ENCODE measurements at regions not wholly inside any gene's neighbourhood (a gene's known extent, or its start where the extent isn't known, plus 50 kb on each side); places are given as distances from the start of the nearest gene placed in this dataset.

DNA sequence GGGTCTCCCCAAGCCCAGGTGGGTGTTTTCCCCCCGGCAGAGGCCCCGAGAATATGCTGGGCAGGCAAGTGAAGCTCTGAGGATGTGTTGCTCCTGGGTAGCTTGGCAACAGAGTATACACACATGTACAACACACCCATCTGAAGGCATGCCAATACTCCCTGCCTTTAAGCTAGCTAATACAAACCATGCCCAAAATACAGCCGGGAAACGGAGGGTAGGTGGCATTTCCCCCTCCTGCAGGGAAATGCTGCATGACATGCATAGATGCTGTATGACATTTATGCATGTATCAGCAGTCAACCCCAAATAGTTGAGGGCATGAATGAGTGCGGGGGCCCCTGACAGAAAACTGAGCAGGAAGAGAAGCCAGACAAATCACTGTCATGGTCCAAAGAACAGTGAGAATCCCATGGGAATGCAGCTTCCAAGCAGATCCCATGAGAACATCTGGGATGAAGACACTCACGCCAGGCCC, 614.1 kb downstream of the EBF1 start:
- DNase-seq (ENCODE audit: low read depth in 4 of 4, low spot score in 3 of 4), result no peak

DNA sequence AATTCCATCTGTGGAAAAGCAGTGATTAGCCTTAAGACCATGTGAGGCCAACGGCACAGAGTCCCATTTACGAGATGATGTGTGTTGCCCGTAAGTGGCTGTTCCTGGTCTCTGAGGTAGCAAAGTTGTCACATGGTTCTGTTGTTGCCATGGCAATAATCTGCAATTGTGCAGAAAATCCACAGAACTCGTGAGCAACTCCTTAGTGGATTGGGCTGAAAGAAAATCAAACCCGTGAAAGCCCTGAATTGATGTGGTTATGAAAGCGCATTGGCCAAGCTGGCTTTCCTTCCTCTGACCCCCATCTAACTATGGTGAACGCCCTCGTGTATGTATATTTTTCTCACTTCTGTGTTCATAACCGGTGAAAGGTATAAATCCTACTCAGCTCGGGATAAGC, 614.7 kb downstream of the EBF1 start:
- no peak for DNase-seq (ENCODE audit: low read depth in 4 of 4, low spot score in 3 of 4)

DNA sequence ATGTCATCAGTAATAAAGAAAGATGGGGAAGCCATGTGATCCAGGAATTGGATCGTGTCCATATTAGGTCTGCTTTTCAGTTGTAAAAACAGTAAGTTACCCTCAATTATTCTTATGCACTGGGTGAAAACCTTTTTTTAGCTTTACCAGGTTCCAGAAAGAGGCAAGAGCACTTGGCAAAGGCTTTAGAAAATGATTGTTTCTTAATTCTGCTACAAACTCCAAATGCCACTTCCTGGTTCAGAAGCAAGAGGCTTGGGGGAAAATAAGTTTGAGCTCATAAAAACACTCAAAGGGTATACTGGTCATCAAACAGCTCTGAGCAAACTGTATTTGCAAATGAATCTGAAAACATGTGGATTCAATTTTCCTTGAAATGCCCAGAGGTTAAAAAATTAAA, 615.6 kb downstream of the EBF1 start:
- DNase-seq (ENCODE audit: low read depth in 4 of 4, low spot score in 3 of 4), result no peak

DNA sequence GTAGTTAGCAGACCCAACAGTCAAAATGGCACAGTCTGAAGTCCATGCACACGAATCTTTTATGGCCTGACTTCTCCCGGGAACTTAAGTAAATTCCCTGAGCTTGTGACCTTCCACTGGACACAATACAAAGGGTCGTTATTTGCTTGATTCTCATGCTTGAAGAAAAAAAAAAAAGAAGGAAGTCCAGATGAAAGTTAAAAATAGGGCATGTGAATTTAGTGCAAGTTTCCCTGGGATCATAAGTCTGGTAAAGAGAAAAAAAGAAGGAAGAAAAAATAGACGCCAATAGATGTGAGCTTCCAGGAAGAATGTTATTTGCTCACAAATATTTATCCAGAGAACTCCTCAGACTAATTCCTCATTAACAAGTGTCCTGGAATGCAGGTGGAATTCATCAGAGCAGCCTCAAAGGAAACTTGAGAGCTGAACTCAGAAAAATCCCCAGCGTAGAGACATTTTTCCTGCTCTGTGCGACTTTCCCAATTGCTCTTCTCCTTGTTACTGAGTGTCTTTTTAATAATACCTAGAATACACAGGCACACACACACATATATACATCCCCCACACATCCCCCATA, 616.3 kb downstream of the EBF1 start:
- no peak for DNase-seq (ENCODE audit: low read depth in 4 of 4, low spot score in 3 of 4)

DNA sequence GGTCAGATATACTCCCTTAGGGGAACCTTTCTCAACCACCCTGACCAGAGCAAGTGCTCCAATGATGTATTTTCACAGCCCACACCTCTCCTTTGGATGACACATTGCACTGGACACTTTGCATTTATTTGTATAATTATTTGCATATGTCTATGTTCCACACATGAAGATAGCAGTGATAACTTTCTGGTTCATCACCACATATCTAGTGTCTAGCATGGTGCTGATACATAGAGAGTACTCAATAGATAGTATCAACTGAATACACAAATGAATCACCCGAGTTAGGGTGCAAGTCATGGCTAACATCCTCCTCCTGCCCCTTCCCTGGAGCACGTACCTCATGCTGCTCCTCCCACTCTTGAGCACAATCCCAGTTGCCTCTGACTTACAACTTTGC, 617.6 kb downstream of the EBF1 start:
- DNase-seq (ENCODE audit: low read depth in 4 of 4, low spot score in 3 of 4), result no peak

DNA sequence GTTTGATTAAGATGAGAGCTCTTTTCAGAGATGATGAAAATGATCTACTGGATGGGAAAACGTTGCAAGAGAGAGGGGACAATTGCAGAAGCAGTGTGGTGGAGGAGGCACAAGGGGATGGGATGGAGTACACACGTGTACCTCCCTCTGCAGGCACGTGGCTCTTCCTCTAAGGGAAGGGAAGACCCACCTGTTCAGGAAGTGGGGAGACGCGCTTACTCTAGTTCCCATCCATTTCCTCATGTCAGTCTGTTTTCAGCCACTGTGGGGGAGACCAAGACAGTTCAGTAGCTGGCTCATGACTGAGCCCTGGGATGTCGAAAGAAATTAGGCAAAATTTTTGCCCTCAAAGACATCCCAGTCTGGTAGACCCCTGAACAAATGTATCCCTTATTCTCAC, 619.2 kb upstream of the CLINT1 start:
- no peak for DNase-seq (ENCODE audit: low read depth in 4 of 4, low spot score in 3 of 4)

DNA sequence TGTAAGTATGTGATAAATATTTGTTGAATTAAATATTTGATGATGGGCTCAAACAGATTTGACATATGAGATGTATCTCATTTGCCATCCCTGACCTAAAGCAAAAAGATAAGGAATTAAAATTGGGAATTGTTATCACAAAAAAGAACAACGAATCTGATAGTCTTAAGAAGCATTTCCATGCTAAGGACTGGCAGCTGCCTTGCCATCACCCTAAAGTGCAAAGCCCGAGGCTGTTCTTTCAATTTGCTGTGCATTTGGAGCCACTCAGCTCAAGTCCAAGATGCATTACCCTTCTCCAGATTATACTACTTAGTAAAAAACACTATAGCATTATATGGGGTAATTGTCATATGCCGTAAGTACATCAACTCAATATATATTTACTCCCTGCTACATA, 618.3 kb upstream of the CLINT1 start:
- DNase-seq (ENCODE audit: low read depth in 4 of 4, low spot score in 3 of 4), result no peak

DNA sequence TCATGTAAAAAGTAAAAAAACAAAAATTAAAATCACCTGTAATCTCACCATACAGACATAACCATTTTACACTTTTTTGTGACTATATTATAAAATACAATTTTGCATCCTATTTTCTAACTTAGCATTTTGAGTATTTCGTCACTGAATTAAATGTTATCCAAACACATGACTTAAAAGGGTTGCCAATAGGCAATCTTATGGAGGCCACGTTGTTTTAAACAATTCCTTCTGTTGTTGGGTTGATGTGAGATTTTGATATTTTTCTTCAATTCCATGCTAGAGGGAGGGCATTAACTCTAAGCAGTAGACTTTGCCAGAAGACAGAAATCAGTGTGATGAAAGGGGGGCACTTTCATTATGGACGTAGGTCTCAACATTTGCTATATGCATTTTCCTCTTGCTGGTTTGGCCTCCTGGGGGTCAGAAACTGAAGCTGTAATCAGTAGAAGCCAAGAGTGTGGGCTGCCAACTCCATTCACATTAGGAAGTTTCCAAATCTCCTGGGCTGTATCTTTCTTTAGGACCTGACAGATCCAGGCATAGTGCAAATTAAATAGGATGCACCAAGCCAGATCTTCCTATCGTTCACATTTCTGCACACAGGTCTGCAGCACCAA, 614.2 kb upstream of the CLINT1 start:
- no peak for DNase-seq (ENCODE audit: low read depth in 4 of 4, low spot score in 3 of 4)

DNA sequence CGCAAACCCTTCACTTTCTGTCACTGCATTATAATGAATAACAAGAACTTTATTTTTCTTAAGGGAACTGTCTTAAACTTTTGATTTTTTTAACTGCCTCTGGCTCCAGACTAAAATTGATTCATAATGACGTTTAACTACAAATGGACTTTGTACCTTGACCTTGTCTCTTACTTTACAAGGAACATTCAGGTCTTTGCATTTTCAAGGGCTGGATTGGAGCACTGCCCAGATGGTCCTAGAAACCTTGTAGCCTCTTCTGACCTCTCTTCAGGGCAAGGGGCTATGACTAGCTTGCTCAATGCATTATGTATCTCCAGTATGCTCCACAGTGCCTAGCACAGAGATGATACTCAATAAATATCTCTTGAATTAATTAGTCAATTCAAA, 612.6 kb upstream of the CLINT1 start:
- DNase-seq (ENCODE audit: low read depth in 4 of 4, low spot score in 3 of 4), result no peak

DNA sequence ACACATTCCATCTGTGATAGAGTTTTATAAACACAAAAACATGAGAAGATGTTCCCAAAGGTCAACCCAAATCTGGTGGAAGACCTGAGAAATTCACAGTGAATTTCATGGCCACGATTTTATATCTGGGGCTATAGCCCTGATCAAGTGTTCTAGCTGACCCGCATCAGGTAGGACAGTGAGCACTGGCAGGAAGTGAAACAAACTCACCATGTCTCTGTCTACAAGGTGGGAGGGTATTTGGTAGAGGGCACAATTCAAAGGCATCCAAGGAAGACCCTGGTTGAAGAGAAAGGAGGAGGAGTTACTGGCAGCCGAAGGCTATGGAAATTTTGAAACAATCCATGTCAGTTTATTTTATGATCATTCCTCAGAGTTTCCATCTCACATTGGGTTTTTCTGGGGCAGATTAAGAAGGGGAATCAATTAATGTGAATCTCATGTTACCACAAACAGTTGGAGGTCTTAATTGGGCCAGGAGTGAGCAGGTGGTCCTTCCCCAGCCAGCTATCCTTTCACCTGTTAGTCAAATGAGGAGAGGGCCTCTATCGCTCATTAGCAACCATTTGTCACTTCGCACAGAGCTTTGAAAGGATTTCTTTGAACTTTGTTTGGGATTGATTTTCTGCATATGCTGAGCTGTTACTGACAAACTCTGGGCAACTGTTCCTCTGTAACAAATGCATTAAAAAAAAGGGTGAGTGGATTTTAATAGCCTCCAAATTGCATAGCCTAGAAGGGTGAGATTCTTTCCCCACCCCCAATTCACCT, 612.0 kb upstream of the CLINT1 start:
- DNase-seq (ENCODE audit: low read depth in 4 of 4, low spot score in 3 of 4), result no peak

DNA sequence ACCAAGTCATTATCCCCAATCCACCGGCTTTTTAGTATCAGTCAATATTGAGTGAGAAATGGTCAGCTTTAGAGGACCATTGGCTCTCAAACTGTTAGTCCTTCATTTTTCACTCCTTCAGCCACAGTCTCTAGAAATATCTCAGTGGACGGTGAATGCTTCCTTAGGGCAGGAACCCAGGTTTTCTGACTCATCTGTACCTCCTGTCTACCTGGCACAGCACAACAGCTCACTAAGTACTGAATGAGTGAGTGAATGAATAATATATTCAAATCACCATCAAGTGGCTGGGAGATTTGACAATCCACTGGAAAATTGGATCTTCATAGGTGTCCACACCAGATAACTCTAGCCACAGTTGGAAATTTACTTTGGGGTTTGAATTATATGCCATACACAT, 609.5 kb upstream of the CLINT1 start:
- no peak for DNase-seq (ENCODE audit: low read depth in 4 of 4, low spot score in 3 of 4)

DNA sequence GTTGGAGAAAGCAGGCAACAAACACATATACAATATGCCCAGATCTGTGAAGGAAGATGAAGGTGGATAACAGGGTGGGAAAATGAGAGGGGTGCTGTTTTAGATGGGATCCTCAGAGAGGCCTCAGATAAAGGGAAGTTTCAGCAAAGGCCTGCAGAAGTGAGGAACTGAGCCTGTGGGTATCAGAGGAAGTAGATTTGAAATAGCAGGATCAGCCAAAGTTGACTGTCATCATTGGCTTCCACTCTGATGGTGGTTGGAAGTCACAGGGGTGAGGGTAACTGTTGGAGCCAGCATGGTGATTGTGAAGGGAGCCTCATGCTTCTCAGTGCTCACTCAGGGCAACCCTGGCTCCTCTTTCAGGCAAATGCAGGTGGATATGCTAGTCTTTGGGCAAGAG, 607.2 kb upstream of the CLINT1 start:
- no peak for DNase-seq (ENCODE audit: low read depth in 4 of 4, low spot score in 3 of 4)

DNA sequence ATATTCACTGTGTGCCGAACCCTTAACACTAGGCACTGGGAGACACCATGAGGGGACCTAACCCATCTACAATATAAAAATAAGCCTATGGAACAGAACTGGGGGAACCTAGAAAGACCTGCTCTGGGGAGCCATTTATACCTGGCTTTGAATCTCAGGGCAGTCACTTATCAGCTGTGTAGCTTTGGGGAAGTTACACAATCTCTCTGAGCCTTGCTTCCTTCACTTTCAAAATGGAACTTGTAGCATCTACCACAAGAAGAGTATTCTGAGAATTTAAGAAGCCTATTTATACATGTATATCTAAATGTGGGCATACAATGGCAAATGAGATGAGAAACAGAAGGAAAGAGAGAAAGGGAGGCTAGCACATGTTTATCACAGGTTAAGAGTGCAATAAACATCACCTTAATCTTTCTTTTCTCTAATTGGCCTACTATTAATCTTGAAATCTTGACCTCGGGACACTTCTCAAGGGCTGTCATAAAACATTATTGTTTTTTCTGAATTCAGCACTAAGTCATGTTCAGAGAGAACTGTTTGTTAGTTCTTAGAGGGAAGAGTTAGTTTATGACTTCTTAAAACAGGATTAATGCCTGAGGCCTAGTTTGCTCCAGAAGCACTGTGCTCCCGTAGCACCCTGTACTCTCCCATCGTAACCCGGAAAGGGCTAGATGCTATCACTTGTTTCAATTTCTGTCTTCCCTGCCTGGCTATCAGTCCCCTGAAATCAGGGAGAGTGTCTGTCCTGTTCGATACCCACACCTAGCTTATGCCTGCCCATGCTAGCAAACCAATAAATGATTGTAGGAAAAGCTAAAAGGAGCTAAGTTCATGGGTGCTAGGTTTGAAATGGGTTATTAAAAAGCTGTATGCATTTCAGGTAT, 606.4 kb upstream of the CLINT1 start:
- DNase-seq (ENCODE audit: low read depth in 4 of 4, low spot score in 3 of 4), result no peak

DNA sequence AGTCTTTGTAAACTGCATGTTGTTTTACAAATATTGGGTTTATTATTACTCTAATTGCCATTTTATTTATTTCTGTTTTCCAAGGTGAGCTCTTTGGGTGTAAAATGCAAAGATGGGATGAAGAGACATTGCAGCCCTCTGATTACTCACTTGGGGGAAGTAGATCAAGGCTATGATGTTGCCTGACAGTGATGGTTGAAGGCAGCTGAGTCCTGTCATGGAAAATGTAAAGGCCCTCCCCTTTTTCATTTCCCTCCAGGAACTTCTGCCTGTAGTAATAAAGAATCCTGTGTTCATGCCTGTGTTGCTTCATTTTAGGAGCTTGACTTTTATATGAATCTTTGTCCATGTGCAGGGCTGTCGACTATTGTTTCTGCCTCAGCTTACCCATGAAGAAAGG, 605.4 kb upstream of the CLINT1 start:
- no peak for DNase-seq (ENCODE audit: low read depth in 4 of 4, low spot score in 3 of 4)

DNA sequence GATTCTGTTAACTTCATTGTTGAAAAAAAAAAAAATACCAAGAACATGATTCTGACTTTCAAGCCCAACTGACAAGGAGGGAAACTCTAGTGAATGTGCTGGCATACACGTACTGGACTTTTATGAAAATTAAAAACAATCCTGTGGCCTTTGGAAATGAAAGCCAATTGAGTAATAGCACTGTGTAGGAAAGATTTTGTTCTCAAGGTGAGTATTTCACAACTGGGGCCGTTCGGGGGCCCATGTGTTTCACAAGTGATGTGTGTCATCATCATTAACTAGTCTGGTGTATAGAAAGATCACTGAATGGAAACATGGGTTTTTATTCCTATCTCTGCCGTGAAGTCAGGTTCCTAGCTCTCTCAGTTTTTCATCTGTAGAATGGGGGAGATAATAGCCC, 605.0 kb upstream of the CLINT1 start:
- DNase-seq (ENCODE audit: low read depth in 4 of 4, low spot score in 3 of 4), result no peak

DNA sequence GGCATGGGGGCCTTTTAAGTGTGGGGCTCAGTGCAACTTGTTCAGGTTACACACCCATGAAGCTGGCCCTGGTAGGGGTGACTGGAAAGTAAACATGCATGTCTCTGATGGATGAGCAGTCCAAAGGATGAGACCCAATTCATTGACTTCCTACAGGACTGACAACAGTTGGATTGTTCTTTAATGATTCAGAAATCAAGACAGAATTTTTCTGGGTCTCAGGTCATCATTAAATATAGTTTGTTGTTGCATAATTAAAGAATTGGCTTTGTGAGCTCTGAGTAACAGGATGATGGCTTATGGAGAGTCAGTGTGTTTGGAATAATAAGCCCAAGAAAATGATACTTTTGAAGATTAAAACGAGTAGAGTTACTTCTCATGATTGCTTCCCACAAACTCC, 604.2 kb upstream of the CLINT1 start:
- no peak for DNase-seq (ENCODE audit: low read depth in 4 of 4, low spot score in 3 of 4)

DNA sequence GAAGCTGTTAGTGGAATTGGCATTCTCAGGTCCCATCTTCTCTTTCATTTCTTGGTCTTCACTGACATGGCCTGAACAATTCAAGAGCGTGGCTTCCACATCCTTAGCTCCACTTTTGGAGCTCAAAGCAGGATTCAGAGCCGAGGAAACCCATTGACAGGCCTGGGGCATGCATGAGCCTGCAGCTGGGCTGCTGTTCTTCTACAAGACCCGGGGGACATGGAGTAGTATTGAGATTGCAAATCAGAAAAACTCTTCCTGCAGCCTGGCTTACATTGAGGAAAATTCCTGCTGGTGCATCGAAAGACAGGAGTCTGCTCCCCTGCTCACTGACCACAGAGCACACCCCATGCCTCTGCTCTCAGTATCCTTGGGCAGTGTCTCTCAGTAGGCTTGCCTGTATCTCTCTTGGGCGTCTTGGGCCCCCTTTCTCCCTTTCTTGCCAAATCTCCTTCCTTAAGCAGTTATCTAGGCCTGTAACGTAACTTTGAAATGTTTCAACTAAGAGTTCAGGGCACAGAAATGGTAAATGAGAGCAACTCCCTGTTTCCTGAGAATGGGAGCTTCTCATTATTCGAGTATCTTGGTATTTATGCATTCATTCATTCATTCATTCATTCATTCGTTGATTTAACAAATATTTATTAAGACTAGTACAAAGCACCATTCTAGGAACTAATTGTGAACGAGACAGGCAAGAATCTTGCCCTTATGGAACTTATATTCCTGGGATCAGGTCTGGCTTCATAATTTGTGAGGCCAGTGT, 603.6 kb upstream of the CLINT1 start:
- DNase-seq (ENCODE audit: low read depth in 4 of 4, low spot score in 3 of 4), result no peak

DNA sequence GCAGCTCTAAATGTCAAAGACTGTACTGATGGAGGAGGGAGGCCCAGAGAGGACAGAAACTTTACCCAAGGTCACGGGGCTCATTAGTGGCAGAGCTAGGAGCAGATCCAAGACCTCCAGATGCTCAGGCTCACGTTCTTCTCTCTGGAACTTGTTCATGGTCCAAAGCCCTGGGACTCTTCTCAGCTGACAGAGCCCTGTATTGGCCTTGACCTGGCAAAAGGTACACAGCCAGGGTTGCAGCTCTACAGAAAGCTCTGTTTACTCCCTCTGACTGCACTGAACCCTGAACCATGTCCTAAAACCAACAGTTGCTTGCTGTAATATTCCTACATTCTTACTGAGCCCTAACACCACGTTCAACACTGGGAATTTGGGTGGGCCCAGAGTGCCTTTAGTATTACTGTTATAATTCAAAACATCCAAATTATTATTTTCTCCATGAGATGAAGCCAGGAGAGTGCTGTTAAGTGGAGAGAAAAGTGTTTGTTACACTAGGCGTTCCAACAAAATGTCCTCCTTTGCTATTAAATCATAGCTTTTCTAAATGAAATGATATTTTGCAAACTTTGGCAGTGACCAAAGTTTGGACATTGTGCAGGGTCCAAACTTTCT, 602.4 kb upstream of the CLINT1 start:
- DNase-seq (ENCODE audit: low read depth in 4 of 4, low spot score in 3 of 4), result no peak

DNA sequence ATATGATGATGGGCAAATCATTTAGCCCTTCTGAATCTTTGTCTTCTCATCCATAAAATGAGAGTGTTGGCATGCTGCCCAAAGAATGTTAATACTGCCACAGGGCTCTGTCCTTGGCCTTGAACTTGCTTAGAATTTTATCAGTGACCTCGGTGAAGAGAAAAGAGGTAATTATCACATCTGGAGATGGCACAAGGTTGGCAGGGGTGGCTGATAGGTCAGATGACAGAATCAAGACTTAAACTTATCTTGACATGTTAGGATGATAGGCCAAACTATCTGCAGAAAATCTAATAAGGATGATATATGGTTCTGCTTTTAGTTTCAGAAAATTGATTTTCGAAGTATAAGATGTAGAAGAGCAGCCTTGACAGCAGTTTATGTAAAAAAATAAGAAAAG, 599.1 kb upstream of the CLINT1 start:
- DNase-seq (ENCODE audit: low read depth in 4 of 4, low spot score in 3 of 4), result no peak

DNA sequence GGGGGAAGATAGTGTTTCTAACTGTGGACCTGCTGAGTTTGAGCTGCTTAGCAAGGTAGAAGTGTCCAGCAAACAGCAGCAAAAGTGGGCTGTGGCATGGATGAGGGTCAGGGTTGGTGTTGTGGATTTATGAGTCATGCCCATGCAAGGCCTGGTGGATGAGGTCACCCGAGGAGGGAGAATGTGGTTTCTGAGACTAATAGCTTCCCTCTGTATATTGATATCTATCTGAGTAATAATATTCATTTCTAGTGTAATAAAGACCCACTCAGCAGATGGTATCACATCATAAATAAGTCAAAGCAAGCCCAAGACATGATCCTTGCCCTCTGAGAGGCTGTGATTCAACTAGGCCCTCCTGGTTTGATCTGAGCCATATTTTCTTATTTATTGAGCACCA, 597.8 kb upstream of the CLINT1 start:
- no peak for DNase-seq (ENCODE audit: low read depth in 4 of 4, low spot score in 3 of 4)
